ENCODE measurements at regions not wholly inside any gene's neighbourhood (a gene's known extent, or its start where the extent isn't known, plus 50 kb on each side); places are given as distances from the start of the nearest gene placed in this dataset.
"Not testable (repeated sequence)": the region's sequence is repeated elsewhere in the genome, so short reads cannot be mapped to it uniquely, and the experiment has no call there.

GRCh38 chr18:75712124-75712867, 284.8 kb upstream of the SMIM21 start:
- TF ChIP-seq CTCF (IDR thresholded peaks at IDR 0.05); POLR2A (IDR thresholded peaks at IDR 0.05; ENCODE audit: low read depth); POLR2AphosphoS5 (IDR thresholded peaks at IDR 0.05); EP300 (IDR thresholded peaks at IDR 0.05): not testable (repeated sequence)
